Amygdala (tissue), 56 donors: ENCODE measurements at regions not wholly inside any gene's neighbourhood (a gene's known extent, or its start where the extent isn't known, plus 50 kb on each side); places are given as distances from the start of the nearest gene placed in this dataset.
"Not testable (repeated sequence)": the region's sequence is repeated elsewhere in the genome, so short reads cannot be mapped to it uniquely, and the experiment has no call there.

Source experiments
- DNase-seq, 56 donors: peaks; one replicate each; lab custom pipeline; 2025; lab: John Stamatoyannopoulos, UW

GRCh38 chr4:156553659-156554058 lies 417.9 kb downstream of the PDGFC start:
- DNase-seq = no peak

- no peak for DNase-seq
Observed at GRCh38 chr4:156547891-156548290, 423.7 kb downstream of the PDGFC start.

GRCh38 chr4:156547439-156547838 lies 424.2 kb downstream of the PDGFC start:
- no peak for DNase-seq

- DNase-seq = no peak
Observed at GRCh38 chr4:156545003-156545785, 426.4 kb downstream of the PDGFC start.

GRCh38 chr4:156539376-156539775 lies 432.2 kb downstream of the PDGFC start:
- DNase-seq = no peak

GRCh38 chr4:156538651-156539257 lies 432.8 kb downstream of the PDGFC start:
- DNase-seq = no peak

GRCh38 chr4:156538210-156538609 lies 433.4 kb downstream of the PDGFC start:
- DNase-seq = no peak

GRCh38 chr4:156537286-156537685 lies 434.3 kb downstream of the PDGFC start:
- no peak for DNase-seq

- no peak for DNase-seq
Observed at GRCh38 chr4:156536661-156537060, 434.9 kb downstream of the PDGFC start.

- DNase-seq = no peak
Observed at GRCh38 chr4:156534205-156534604, 437.4 kb downstream of the PDGFC start.

- no peak for DNase-seq
Observed at GRCh38 chr4:156528216-156528615, 443.4 kb downstream of the PDGFC start.

GRCh38 chr4:156527237-156527993 lies 444.2 kb downstream of the PDGFC start:
- no peak for DNase-seq

GRCh38 chr4:156523991-156524390 lies 447.6 kb downstream of the PDGFC start:
- no peak for DNase-seq

- no peak for DNase-seq
Observed at GRCh38 chr4:156523492-156523891, 448.1 kb downstream of the PDGFC start.

- no peak for DNase-seq
Observed at GRCh38 chr4:156521631-156522030, 450.0 kb downstream of the PDGFC start.

GRCh38 chr4:156517956-156518355 lies 453.6 kb downstream of the PDGFC start:
- no peak for DNase-seq

- DNase-seq = no peak
Observed at GRCh38 chr4:156517546-156517945, 454.1 kb downstream of the PDGFC start.

GRCh38 chr4:156516698-156517097 lies 454.9 kb downstream of the PDGFC start:
- no peak for DNase-seq

- DNase-seq = no peak
Observed at GRCh38 chr4:156515295-156515694, 456.3 kb downstream of the PDGFC start.

- no peak for DNase-seq
Observed at GRCh38 chr4:156512622-156513021, 459.0 kb downstream of the PDGFC start.

- not testable (repeated sequence) for DNase-seq
Observed at GRCh38 chr4:156509921-156510320, 461.7 kb downstream of the PDGFC start.
